ENCODE measurements at regions not wholly inside any gene's neighbourhood (a gene's known extent, or its start where the extent isn't known, plus 50 kb on each side); places are given as distances from the start of the nearest gene placed in this dataset.

DNA sequence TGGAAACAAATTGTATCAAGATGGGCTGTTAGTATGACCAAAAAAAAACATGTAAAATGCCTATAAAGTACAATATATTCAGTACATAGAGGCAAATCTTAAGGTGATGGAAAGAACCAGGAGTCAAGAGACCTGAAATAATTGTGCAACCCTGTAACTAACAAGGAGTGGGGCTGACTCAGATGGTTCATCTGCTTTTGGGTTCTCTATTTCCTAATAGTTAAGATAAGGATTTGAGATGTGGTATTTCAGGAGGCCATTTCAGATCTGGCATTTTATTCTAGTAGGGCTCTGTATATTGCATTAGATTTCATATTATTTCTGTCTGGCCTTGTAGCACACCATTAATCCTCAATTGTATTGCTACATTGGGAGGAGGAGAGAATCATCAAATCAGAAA, 268.4 kb downstream of the HS3ST1 start:
- TF ChIP-seq, protein P1, sequence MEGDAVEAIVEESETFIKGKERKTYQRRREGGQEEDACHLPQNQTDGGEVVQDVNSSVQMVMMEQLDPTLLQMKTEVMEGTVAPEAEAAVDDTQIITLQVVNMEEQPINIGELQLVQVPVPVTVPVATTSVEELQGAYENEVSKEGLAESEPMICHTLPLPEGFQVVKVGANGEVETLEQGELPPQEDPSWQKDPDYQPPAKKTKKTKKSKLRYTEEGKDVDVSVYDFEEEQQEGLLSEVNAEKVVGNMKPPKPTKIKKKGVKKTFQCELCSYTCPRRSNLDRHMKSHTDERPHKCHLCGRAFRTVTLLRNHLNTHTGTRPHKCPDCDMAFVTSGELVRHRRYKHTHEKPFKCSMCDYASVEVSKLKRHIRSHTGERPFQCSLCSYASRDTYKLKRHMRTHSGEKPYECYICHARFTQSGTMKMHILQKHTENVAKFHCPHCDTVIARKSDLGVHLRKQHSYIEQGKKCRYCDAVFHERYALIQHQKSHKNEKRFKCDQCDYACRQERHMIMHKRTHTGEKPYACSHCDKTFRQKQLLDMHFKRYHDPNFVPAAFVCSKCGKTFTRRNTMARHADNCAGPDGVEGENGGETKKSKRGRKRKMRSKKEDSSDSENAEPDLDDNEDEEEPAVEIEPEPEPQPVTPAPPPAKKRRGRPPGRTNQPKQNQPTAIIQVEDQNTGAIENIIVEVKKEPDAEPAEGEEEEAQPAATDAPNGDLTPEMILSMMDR (IDR thresholded peaks at IDR 0.05; ENCODE audit: low read length, missing control alignments), result no peak
- DNase-seq (ENCODE audit: low read depth), result no peak
- H3K4me3 ChIP-seq (replicated peaks; ENCODE audit: low read depth, low read length), result no peak overlapping the region

DNA sequence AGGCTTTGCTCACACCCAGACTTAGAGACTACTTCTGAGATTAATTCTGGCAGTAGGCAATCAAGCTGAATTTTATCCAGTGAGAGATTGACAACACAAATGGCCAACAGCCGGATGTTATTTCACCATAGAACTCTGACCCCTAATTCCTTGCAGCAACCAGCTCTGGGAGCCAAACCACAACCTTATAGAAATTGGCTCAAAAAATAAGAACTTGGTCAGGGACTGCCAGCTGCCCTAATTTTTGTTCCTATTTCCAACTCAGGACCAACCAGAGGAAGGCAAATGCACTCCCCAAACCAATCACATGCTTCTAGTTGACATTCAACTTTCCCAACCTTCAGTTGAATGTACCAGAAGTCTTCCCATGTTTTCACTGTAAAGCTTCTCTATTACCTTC, 269.7 kb downstream of the HS3ST1 start:
- DNase-seq (ENCODE audit: low read depth), result peak; percentile 8
- TF ChIP-seq, protein P1 (IDR thresholded peaks at IDR 0.05; ENCODE audit: low read length, missing control alignments), result no peak

DNA sequence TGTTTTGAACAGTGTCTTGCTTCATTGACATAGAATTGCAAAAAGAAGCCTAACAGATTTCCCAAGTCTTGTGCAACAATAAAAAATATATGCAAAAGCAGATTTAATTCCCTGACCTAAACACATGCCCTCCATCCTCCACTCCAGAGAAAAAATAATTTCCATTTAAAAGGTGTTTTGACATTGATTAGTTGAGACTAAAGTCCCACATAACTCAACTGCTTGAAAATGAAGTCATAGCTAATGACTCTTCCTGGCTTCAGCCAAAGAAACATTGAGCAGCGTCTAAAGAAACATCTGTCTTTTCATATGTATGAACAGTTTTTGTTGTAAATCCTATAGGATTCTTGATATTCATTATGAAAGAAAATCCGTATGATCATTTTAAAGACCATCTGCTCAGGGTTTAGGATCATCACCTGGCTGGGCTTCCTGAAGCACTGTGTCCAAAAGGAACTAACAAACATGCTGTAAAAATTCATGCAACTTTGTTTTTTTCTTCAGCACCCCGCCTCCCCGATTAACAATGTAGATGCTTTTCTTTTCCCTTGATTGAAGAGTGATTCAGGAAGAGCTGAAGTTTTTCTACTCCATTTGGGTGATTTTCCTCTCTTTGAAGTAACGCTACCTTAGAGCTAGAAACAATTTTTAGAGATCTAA, 273.4 kb downstream of the HS3ST1 start:
- DNase-seq (ENCODE audit: low read depth), result no peak

More for the DNA sequence above, 269.7 kb downstream of the HS3ST1 start:
- no peak overlapping the region for H3K4me3 ChIP-seq (replicated peaks; ENCODE audit: low read depth, low read length)

DNA sequence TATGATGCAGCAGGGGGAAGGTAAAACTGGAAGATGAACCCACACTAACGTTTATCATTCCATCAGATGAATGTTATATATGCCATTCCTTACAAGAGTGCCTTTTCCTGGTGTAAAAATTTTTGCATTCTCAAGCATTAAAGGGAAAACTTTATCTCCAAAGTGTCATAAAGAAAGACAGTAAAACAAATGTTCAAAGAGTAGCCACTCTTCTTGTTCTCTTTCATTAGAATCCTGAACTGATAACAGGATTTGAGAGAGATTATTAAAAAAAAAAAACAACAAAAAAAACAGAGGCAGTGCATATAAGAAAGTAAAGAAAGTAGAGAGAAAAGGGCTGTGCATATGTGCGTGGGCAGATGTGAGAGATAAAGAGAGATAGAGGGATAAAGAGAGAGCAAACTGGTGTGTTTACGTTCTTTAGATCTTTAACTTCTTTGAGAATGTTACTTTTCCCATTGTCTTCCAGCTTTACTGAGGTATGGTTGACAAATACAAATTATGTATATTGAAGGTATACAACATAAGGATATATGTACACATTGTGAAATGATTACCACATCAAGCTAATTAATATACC, 275.4 kb downstream of the HS3ST1 start:
- no peak overlapping the region for H3K4me3 ChIP-seq (replicated peaks; ENCODE audit: low read depth, low read length)
- TF ChIP-seq, protein P1 (IDR thresholded peaks at IDR 0.05; ENCODE audit: low read length, missing control alignments), result no peak
- DNase-seq (ENCODE audit: low read depth), result no peak

More for the DNA sequence above, 273.4 kb downstream of the HS3ST1 start:
- TF ChIP-seq, protein P1 (IDR thresholded peaks at IDR 0.05; ENCODE audit: low read length, missing control alignments), result no peak
- H3K4me3 ChIP-seq (replicated peaks; ENCODE audit: low read depth, low read length), result no peak overlapping the region

DNA sequence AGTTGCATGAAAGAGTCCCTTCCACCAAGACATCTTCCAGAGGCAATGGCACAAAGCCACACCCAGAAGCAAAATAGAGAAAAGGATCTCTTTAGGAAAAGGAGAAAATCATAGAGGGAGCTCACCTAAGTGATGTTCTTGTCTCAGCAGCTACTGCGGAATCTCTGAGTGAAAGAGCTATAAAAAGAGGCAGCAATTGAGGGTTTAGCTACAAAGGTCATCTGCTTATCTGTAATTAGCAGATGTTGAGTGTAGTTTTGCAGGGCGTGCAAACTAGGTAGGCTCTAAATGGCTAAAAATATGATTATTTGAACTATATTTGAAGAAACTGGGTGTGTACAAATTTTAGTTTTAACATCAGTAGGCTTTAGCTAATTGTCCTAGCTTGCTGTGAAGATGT, 276.0 kb downstream of the HS3ST1 start:
- no peak for DNase-seq (ENCODE audit: low read depth)
- TF ChIP-seq, protein P1 (IDR thresholded peaks at IDR 0.05; ENCODE audit: low read length, missing control alignments), result no peak
- H3K4me3 ChIP-seq (replicated peaks; ENCODE audit: low read depth, low read length), result no peak overlapping the region

DNA sequence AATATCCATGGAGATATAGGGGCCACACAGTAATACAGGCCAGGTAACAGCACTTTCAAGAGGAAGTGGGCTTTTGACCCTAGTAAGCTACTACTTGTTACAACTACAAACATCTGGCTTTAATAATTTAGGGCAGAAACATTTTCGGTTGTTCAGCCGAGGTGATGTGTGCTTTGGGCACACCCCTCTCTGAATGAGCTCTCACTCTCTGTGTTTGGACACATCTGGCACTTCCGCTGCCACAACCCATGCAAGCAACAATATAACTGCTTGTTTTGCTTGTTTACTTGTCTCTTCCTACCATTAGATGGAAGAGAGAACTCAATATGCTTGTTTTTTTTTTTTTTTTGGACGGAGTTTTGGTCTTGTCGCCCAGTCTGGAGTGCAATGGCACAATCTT, 277.2 kb downstream of the HS3ST1 start:
- DNase-seq (ENCODE audit: low read depth), result no peak
- TF ChIP-seq, protein P1 (IDR thresholded peaks at IDR 0.05; ENCODE audit: low read length, missing control alignments), result no peak
- no peak overlapping the region for H3K4me3 ChIP-seq (replicated peaks; ENCODE audit: low read depth, low read length)
